Adrenal gland (tissue), 5 donors: ENCODE measurements at regions not wholly inside any gene's neighbourhood (a gene's known extent, or its start where the extent isn't known, plus 50 kb on each side); places are given as distances from the start of the nearest gene placed in this dataset.

Experiments
- CTCF ChIP-seq, 6 experiments: fragments of 450-650 bp in 4 of 6; fragments of 200-600 bp in 2 of 6; sonication (generic) in 1 of 6; IDR thresholded peaks; 1 replicate in 5 of 6; 2 replicates in 1 of 6; pipeline versions ENCODE4 v1.5.1 to v1.8.0; 2016 to 2021; ENCODE audit warnings: antibody characterized with exemption in 6 of 6, mild to moderate bottlenecking in 2 of 6, moderate library complexity in 1 of 6
- POLR2A ChIP-seq, 2 donors: fragments of 450-650 bp; IDR thresholded peaks; one replicate each; pipeline ENCODE4 v1.6.1; 2017; ENCODE audit warnings: antibody characterized with exemption in 2 of 2, mild to moderate bottlenecking in 2 of 2, moderate library complexity in 1 of 2
- donor health status: DM: no; HTN: no; CAD: no.

DNA sequence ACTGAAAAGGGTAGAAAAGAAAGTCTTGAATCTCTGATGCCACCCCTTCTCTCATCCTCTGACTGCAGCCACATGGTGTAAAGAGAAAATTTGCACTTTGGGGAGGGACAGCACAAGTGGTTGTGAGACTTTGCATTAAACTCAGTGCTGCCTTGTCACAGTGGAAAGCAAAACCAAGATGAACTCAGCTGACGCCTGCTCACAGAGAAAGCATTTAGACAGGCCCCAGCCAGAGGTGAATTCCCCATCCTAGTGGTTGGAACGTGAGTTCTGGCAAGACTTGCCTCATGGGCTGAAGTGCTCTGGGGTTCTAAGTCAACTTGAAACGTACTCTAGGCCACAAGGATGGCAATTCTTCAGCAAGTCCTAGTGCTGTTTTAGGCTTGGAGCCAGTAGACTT, 1101.4 kb downstream of the ADGRL3 start:
- no peak for TF ChIP-seq CTCF (IDR thresholded peaks at IDR 0.05)
- no peak for TF ChIP-seq POLR2A (IDR thresholded peaks at IDR 0.05)
